Neural progenitor cell (in vitro differentiated cells): ENCODE measurements at regions not wholly inside any gene's neighbourhood (a gene's known extent, or its start where the extent isn't known, plus 50 kb on each side); places are given as distances from the start of the nearest gene placed in this dataset.

Source experiments
- DNase-seq: peaks from one replicate; pipeline ENCODE4 v3.0.0-alpha.2; 2016; ENCODE audit warnings: low spot score
- H2AFZ ChIP-seq: fragments of 200-600 bp; sonication (generic); replicated peaks from 2 replicates; pipeline ENCODE4 v1.6.1; 2016; ENCODE audit warnings: antibody characterized with exemption
- H3F3A ChIP-seq: fragments of 200-600 bp; sonication (generic); 2 replicates; pipeline ENCODE4 v1.6.1; 2016; ENCODE audit warnings: antibody characterized with exemption, low read depth
- H3K27ac ChIP-seq: fragments of 200-600 bp; sonication (generic); 2 replicates; pipeline ENCODE4 v1.5.1; 2016; ENCODE audit warnings: mild to moderate bottlenecking
- H3K27me3 ChIP-seq: fragments of 200-600 bp; sonication (generic); 2 replicates; pipeline ENCODE4 v1.6.1; 2016; ENCODE audit warnings: mild to moderate bottlenecking, moderate library complexity
- H3K36me3 ChIP-seq: fragments of 200-600 bp; sonication (generic); 2 replicates; pipeline ENCODE4 v1.5.1; 2016
- H3K4me1 ChIP-seq: fragments of 200-600 bp; sonication (generic); 2 replicates; pipeline ENCODE4 v1.6.1; 2016; ENCODE audit warnings: mixed run types
- H3K4me2 ChIP-seq: fragments of 200-600 bp; sonication (generic); 2 replicates; pipeline ENCODE4 v1.6.1; 2016
- H3K4me3 ChIP-seq: fragments of 200-600 bp; sonication (generic); 2 replicates; pipeline ENCODE4 v1.5.1; 2016
- H3K79me2 ChIP-seq: fragments of 200-600 bp; sonication (generic); 2 replicates; pipeline ENCODE4 v1.6.1; 2016; ENCODE audit warnings: low read depth
- H3K9ac ChIP-seq: fragments of 200-600 bp; sonication (generic); 2 replicates; pipeline ENCODE4 v1.6.1; 2016
- H3K9me3 ChIP-seq: fragments of 200-600 bp; sonication (generic); 2 replicates; pipeline ENCODE4 v1.5.1; 2016; ENCODE audit warnings: low read depth
- H4K20me1 ChIP-seq: fragments of 200-600 bp; sonication (generic); 2 replicates; pipeline ENCODE4 v1.6.1; 2016; ENCODE audit warnings: low read depth
- H3K27ac Mint-ChIP-seq: 3 replicates; pipeline ENCODE4 v1.8.0; 2021; ENCODE audit warnings: mixed read lengths
- H3K27me3 Mint-ChIP-seq: 2 replicates; pipeline ENCODE4 v1.8.0; 2022; ENCODE audit warnings: low read depth, mild to moderate bottlenecking, inconsistent platforms, moderate library complexity, mixed read lengths; ENCODE audit not compliant: insufficient read depth
- H3K36me3 Mint-ChIP-seq: 3 replicates; pipeline ENCODE4 v1.8.0; 2021; ENCODE audit warnings: mixed read lengths
- H3K4me1 Mint-ChIP-seq: 3 replicates; pipeline ENCODE4 v1.8.0; 2021; ENCODE audit warnings: mixed read lengths
- H3K4me3 Mint-ChIP-seq: 3 replicates; pipeline ENCODE4 v1.8.0; 2021; ENCODE audit warnings: mild to moderate bottlenecking, moderate library complexity, mixed read lengths
- H3K9me3 Mint-ChIP-seq: 3 replicates; pipeline ENCODE4 v1.8.0; 2020; ENCODE audit warnings: mixed read lengths
- CTCF ChIP-seq: fragments of 200-600 bp; sonication (generic); IDR thresholded peaks from 2 replicates; pipeline ENCODE4 v1.5.1; 2017; ENCODE audit warnings: antibody characterized with exemption, mild to moderate bottlenecking
- EZH2 ChIP-seq: fragments of 200-600 bp; sonication (generic); IDR thresholded peaks from 2 replicates; pipeline ENCODE4 v1.6.1; 2017; ENCODE audit warnings: antibody characterized with exemption, mild to moderate bottlenecking, moderate library complexity
- EZH2phosphoT487 ChIP-seq: fragments of 200-600 bp; sonication (generic); IDR thresholded peaks from 2 replicates; pipeline ENCODE4 v1.6.1; 2017; ENCODE audit warnings: antibody characterized with exemption

GRCh38 chr3:177995381-177996085 is 540.7 kb upstream of the KCNMB2 start:
- Histone ChIP-seq H3K27me3 (no peaks in the 10 kb centered on the region), H3K9me3 (no peaks in the 10 kb centered on the region), H3F3A (no peaks in the 10 kb centered on the region), H3K27ac (no peak overlapping the region), H3K9ac (no peak overlapping the region), H3K36me3 (no peaks in the 10 kb centered on the region), H3K4me3 (no peak overlapping the region), H2AFZ (no peak overlapping the region), H3K4me2 (no peak overlapping the region), H4K20me1 (no peaks in the 10 kb centered on the region), H3K79me2 (no peaks in the 10 kb centered on the region), H3K4me1 (no peaks in the 10 kb centered on the region)
- H3K4me3 Mint-ChIP-seq = no peak overlapping the region
- H3K27me3 Mint-ChIP-seq = no peaks in the 10 kb centered on the region
- H3K4me1 Mint-ChIP-seq = no peaks in the 10 kb centered on the region
- H3K27ac Mint-ChIP-seq = no peak overlapping the region
- H3K36me3 Mint-ChIP-seq = no peaks in the 10 kb centered on the region
- TF ChIP-seq EZH2phosphoT487 = no peak
- no peak for TF ChIP-seq EZH2
- TF ChIP-seq CTCF = no peak
- DNase-seq = no peak
- peaks cover 1% of the 10 kb centered on the region for H3K9me3 Mint-ChIP-seq

GRCh38 chr3:178001670-178002101 is 534.5 kb upstream of the KCNMB2 start:
- Mint-ChIP-seq H3K27ac (no peak overlapping the region), H3K4me1 (peaks cover 2% of the 10 kb centered on the region), H3K4me3 (peak overlapping the region; percentile 21), H3K27me3 (no peaks in the 10 kb centered on the region), H3K9me3 (peaks cover 7% of the 10 kb centered on the region), H3K36me3 (no peaks in the 10 kb centered on the region)
- Histone ChIP-seq H3K36me3 (no peaks in the 10 kb centered on the region), H4K20me1 (no peaks in the 10 kb centered on the region), H3K79me2 (no peaks in the 10 kb centered on the region), H3F3A (no peaks in the 10 kb centered on the region), H3K4me2 (no peak overlapping the region), H3K4me3 (no peak overlapping the region), H2AFZ (no peak overlapping the region), H3K9me3 (no peaks in the 10 kb centered on the region), H3K9ac (no peak overlapping the region), H3K27ac (no peak overlapping the region), H3K27me3 (no peaks in the 10 kb centered on the region), H3K4me1 (no peaks in the 10 kb centered on the region)
- TF ChIP-seq EZH2phosphoT487 (no peak), EZH2 (no peak), CTCF (no peak)
- no peak for DNase-seq

- TF ChIP-seq EZH2phosphoT487 = no peak
- TF ChIP-seq CTCF = no peak
- TF ChIP-seq EZH2 = no peak
- peak overlapping the region; percentile 21 for H3K4me3 Mint-ChIP-seq
- DNase-seq = no peak
- Histone ChIP-seq H3K36me3 (no peaks in the 10 kb centered on the region), H3K9me3 (no peaks in the 10 kb centered on the region), H3F3A (no peaks in the 10 kb centered on the region), H3K79me2 (no peaks in the 10 kb centered on the region), H2AFZ (no peak overlapping the region), H3K9ac (no peak overlapping the region), H3K4me1 (no peaks in the 10 kb centered on the region), H3K27me3 (no peaks in the 10 kb centered on the region), H3K27ac (no peak overlapping the region), H3K4me2 (no peak overlapping the region), H3K4me3 (no peak overlapping the region), H4K20me1 (no peaks in the 10 kb centered on the region)
- H3K36me3 Mint-ChIP-seq = no peaks in the 10 kb centered on the region
- H3K27ac Mint-ChIP-seq = no peak overlapping the region
- peaks cover 7% of the 10 kb centered on the region for H3K9me3 Mint-ChIP-seq
- H3K4me1 Mint-ChIP-seq = peaks cover 2% of the 10 kb centered on the region
- no peaks in the 10 kb centered on the region for H3K27me3 Mint-ChIP-seq
Measured at GRCh38 chr3:178002113-178002512, 534.1 kb upstream of the KCNMB2 start.
